Chondrocyte (in vitro differentiated cells): ENCODE measurements at regions not wholly inside any gene's neighbourhood (a gene's known extent, or its start where the extent isn't known, plus 50 kb on each side); places are given as distances from the start of the nearest gene placed in this dataset.

ENCODE experiments used
- DNase-seq: peaks from one replicate; pipeline ENCODE4 v3.0.0; 2021; ENCODE audit warnings: mixed read lengths, low spot score
- H3K27ac Mint-ChIP-seq: one replicate; pipeline ENCODE4 v1.8.0; 2021; ENCODE audit warnings: mild to moderate bottlenecking, moderate library complexity, mixed read lengths; ENCODE audit not compliant: unreplicated experiment
- H3K27me3 Mint-ChIP-seq: 2 replicates; pipeline ENCODE4 v1.8.0; 2021; ENCODE audit warnings: low read depth, mixed read lengths
- H3K36me3 Mint-ChIP-seq: 2 replicates; pipeline ENCODE4 v1.8.0; 2021; ENCODE audit warnings: low read depth, mixed read lengths
- H3K4me1 Mint-ChIP-seq: 2 replicates; pipeline ENCODE4 v1.8.0; 2021; ENCODE audit warnings: low read depth, mild to moderate bottlenecking, mixed read lengths
- H3K4me3 Mint-ChIP-seq: one replicate; pipeline ENCODE4 v1.8.0; 2021; ENCODE audit warnings: mild to moderate bottlenecking, moderate library complexity, mixed read lengths; ENCODE audit not compliant: unreplicated experiment
- H3K9me3 Mint-ChIP-seq: 2 replicates; pipeline ENCODE4 v1.8.0; 2021; ENCODE audit warnings: low read depth, mixed read lengths
- TF ChIP-seq, protein P1 (sequence below): fragments of 200-600 bp; sonication (generic); IDR thresholded peaks from 2 replicates; pipeline ENCODE4 v1.5.0; 2021; ENCODE audit warnings: antibody characterized with exemption, mild to moderate bottlenecking, moderate library complexity

DNA sequence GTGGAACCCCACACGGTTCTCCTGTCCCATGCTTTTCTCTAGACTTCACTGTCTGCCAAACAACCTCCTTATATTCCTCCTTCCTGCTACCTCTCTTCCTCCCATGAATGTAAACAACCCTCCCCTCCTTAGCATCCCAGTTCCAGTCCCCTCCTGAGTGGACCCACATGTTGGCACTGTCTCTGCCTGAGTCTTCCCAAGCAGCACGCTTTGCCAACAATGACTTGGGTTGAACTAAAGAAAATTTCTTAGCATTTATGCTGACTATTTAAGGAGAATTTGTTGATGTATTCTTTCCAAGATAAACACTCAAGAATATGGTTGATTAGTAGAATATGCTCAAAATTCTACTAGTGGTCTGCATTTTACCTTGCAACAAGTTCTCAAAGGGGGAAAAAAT is 338.0 kb downstream of the TNS1 start:
- Mint-ChIP-seq H3K4me1 (peaks cover 74% of the 10 kb centered on the region), H3K9me3 (peaks cover 5% of the 10 kb centered on the region), H3K36me3 (peaks cover 3% of the 10 kb centered on the region), H3K4me3 (no peak overlapping the region), H3K27me3 (no peaks in the 10 kb centered on the region), H3K27ac (peak overlapping the region; percentile 27)
- no peak for DNase-seq
- TF ChIP-seq, protein P1, sequence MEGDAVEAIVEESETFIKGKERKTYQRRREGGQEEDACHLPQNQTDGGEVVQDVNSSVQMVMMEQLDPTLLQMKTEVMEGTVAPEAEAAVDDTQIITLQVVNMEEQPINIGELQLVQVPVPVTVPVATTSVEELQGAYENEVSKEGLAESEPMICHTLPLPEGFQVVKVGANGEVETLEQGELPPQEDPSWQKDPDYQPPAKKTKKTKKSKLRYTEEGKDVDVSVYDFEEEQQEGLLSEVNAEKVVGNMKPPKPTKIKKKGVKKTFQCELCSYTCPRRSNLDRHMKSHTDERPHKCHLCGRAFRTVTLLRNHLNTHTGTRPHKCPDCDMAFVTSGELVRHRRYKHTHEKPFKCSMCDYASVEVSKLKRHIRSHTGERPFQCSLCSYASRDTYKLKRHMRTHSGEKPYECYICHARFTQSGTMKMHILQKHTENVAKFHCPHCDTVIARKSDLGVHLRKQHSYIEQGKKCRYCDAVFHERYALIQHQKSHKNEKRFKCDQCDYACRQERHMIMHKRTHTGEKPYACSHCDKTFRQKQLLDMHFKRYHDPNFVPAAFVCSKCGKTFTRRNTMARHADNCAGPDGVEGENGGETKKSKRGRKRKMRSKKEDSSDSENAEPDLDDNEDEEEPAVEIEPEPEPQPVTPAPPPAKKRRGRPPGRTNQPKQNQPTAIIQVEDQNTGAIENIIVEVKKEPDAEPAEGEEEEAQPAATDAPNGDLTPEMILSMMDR, result no peak

DNA sequence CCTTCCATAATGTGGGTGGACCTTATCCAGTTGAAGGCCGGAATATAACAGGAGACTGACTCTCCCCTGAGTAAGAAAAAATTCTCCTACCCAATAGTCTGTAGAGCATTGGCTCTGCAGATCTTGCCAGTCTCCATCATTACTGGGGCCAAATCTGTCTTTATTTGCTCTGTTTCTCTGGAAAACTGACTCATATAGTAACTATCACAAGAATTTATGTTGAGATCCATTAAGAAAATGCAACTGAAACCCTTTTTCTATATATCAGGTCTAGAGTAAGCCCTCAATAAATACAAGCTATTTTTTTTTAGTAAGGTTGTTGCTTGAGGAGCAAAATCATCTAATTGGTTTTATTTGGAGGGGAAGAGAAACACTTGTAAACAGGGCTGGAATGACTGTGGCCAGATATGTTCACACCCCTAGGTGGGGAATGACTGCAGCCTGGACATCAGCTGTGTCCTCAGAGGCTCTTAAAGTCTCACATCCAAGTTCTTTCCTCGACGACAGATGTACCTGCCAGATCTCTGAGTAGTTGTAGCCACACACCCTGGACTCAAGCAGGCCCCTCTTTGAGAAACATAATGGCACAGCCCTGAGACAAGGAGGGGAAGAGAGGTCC is 339.7 kb downstream of the TNS1 start:
- H3K4me1 Mint-ChIP-seq, result peaks cover 69% of the 10 kb centered on the region
- DNase-seq, result no peak

DNA sequence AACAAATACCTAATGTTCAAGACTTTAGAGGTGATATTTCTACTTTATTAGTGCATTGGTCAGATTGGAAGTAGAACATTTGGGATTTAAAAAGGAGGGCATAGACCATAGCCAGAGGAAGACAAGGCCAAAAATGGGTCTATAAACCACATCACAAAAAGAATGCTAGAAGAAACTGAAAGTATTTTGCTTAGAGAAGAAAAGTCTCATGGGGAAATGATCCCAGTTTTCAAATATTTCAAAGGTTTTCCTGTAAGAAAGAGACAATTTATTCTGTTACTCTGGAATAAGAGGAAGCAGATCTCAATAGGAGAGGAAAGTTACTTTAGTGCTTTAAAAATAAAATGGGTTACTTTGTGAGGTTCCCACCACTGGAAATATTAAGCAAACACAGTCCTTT is 341.4 kb downstream of the TNS1 start:
- TF ChIP-seq, protein P1, result no peak
- Mint-ChIP-seq H3K9me3 (peaks cover 5% of the 10 kb centered on the region), H3K27me3 (no peaks in the 10 kb centered on the region), H3K4me1 (peaks cover 56% of the 10 kb centered on the region), H3K4me3 (no peak overlapping the region), H3K36me3 (peaks cover 5% of the 10 kb centered on the region), H3K27ac (peak overlapping the region; percentile 78)
- DNase-seq, result no peak

More for the DNA sequence above, 339.7 kb downstream of the TNS1 start:
- peaks cover 5% of the 10 kb centered on the region for H3K36me3 Mint-ChIP-seq
- TF ChIP-seq, protein P1, result no peak
- peak overlapping the region; percentile 34 for H3K27ac Mint-ChIP-seq
- no peak overlapping the region for H3K4me3 Mint-ChIP-seq
- peaks cover 5% of the 10 kb centered on the region for H3K9me3 Mint-ChIP-seq
- H3K27me3 Mint-ChIP-seq, result no peaks in the 10 kb centered on the region

DNA sequence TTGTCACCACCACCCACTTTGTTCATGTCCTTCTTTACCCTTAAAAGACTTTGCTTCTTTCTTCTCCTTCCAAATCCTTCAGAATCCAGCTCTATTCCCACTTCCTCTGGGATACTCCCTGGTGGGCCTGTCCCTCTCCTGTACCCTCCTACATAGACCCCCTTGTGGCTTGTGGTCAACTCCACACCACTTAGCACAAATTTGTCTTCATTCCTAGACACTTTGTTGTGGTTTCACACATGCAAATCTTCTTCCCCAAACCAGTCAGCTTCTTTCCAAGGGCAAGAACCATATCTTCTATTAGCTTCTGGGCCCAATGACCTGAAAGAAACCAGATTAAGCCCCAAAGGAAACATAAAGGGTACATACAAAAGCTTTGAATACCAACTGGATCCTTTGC is 342.4 kb downstream of the TNS1 start:
- H3K36me3 Mint-ChIP-seq, result peaks cover 6% of the 10 kb centered on the region
- peaks cover 5% of the 10 kb centered on the region for H3K9me3 Mint-ChIP-seq
- H3K4me1 Mint-ChIP-seq, result peaks cover 56% of the 10 kb centered on the region
- H3K4me3 Mint-ChIP-seq, result no peak overlapping the region
- TF ChIP-seq, protein P1, result no peak
- H3K27me3 Mint-ChIP-seq, result no peaks in the 10 kb centered on the region
- H3K27ac Mint-ChIP-seq, result no peak overlapping the region
- no peak for DNase-seq

DNA sequence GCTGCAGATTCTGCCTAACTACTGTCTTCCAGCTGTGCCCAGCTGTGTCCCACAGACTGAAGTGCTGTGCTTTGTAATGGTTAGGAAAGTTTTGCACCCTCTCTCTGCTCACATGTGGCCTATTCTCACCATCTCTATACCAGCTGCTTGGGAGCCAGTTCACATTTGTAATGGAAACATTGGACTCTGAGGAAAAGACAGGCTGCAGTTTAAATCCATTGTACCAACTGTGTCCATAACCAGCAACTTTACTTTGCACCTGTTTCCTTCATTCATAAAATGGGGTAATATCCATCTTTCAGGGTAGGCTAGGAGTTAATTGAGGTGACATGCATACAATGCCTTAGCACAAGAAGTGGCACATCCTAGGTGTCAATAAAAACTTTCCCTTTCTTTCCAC is 344.0 kb downstream of the TNS1 start:
- H3K27ac Mint-ChIP-seq, result no peak overlapping the region
- peaks cover 54% of the 10 kb centered on the region for H3K4me1 Mint-ChIP-seq
- no peak for DNase-seq
- no peak overlapping the region for H3K4me3 Mint-ChIP-seq
- peaks cover 3% of the 10 kb centered on the region for H3K36me3 Mint-ChIP-seq
- no peaks in the 10 kb centered on the region for H3K27me3 Mint-ChIP-seq
- TF ChIP-seq, protein P1, result no peak
- H3K9me3 Mint-ChIP-seq, result peaks cover 2% of the 10 kb centered on the region
